Parathyroid adenoma (tissue), 2 donors: ENCODE measurements at regions not wholly inside any gene's neighbourhood (a gene's known extent, or its start where the extent isn't known, plus 50 kb on each side); places are given as distances from the start of the nearest gene placed in this dataset.

Experiments
- H2AFZ ChIP-seq: fragments of 300-600 bp; sonication (generic); one replicate; pipeline ENCODE4 v1.7.0; 2017; ENCODE audit warnings: antibody characterized with exemption, mild to moderate bottlenecking
- H3K27ac ChIP-seq: fragments of 300-600 bp; sonication (generic); one replicate; pipeline ENCODE4 v1.7.0; 2017
- H3K27me3 ChIP-seq: fragments of 300-600 bp; sonication (generic); one replicate; pipeline ENCODE4 v1.7.0; 2017; ENCODE audit warnings: low read length; ENCODE audit not compliant: control insufficient read depth, insufficient read depth
- H3K36me3 ChIP-seq: fragments of 300-600 bp; sonication (generic); one replicate; pipeline ENCODE4 v1.7.0; 2017; ENCODE audit warnings: low read length; ENCODE audit not compliant: control insufficient read depth, insufficient read depth
- H3K4me1 ChIP-seq: fragments of 300-600 bp; sonication (generic); one replicate; pipeline ENCODE4 v1.7.0; 2017; ENCODE audit warnings: control low read depth
- H3K4me2 ChIP-seq: fragments of 300-600 bp; sonication (generic); one replicate; pipeline ENCODE4 v1.7.0; 2017; ENCODE audit warnings: low read length
- H3K4me3 ChIP-seq: fragments of 300-600 bp; sonication (generic); one replicate; pipeline ENCODE4 v1.7.0; 2017; ENCODE audit warnings: low read depth, low read length
- H3K79me2 ChIP-seq: fragments of 300-600 bp; sonication (generic); one replicate; pipeline ENCODE4 v1.7.0; 2017; ENCODE audit warnings: control low read depth
- H3K9ac ChIP-seq: fragments of 300-600 bp; sonication (generic); one replicate; pipeline ENCODE4 v1.7.0; 2017; ENCODE audit warnings: mild to moderate bottlenecking
- H3K9me3 ChIP-seq: fragments of 300-600 bp; sonication (generic); one replicate; pipeline ENCODE4 v1.7.0; 2017; ENCODE audit warnings: low read length; ENCODE audit not compliant: control insufficient read depth
- CTCF ChIP-seq: fragments of 300-600 bp; sonication (generic); IDR thresholded peaks from one replicate; pipeline ENCODE4 v1.7.0; 2017; ENCODE audit warnings: antibody characterized with exemption, mild to moderate bottlenecking
- donor health status: primary hyperparathyroidism.

- no peak overlapping the region for H3K4me2 ChIP-seq
- no peaks in the 10 kb centered on the region for H3K9me3 ChIP-seq
- H3K4me3 ChIP-seq: no peak overlapping the region
- no peak overlapping the region for H3K9ac ChIP-seq
- H3K36me3 ChIP-seq: no peaks in the 10 kb centered on the region
- no peak overlapping the region for H3K27ac ChIP-seq
- H2AFZ ChIP-seq: no peak overlapping the region
- H3K79me2 ChIP-seq: no peaks in the 10 kb centered on the region
- H3K4me1 ChIP-seq: no peaks in the 10 kb centered on the region
- no peak for TF ChIP-seq CTCF
- H3K27me3 ChIP-seq: no peaks in the 10 kb centered on the region
These were observed 89.4 kb downstream of the MTX3 start for GRCh38 chr5:79901631-79902030.

GRCh38 chr5:79898611-79899010, 92.5 kb downstream of the MTX3 start:
- Histone ChIP-seq H3K9ac (no peak overlapping the region), H3K27me3 (no peaks in the 10 kb centered on the region), H3K9me3 (no peaks in the 10 kb centered on the region), H3K79me2 (no peaks in the 10 kb centered on the region), H3K4me1 (no peaks in the 10 kb centered on the region), H3K4me3 (no peak overlapping the region), H2AFZ (no peak overlapping the region), H3K4me2 (no peak overlapping the region), H3K27ac (no peak overlapping the region), H3K36me3 (no peaks in the 10 kb centered on the region)
- no peak for TF ChIP-seq CTCF

DNA sequence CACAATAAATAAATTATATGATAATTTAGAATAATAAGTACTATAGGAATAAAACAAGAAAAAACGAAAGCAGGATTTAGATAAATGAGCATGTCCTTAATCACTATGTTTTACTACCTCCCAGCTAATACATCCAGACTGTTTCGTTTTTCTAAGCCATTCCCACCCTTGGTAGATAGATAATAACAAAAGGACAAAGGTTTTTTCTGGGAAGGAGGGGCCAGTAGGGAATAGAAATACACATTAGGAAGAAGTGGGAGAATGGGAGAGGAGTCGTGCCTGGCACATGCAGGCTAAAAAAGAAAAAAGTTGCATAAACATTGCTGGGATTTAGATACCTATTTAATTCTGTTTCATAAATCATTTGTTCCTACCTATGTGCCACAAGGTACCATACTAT, 97.1 kb downstream of the MTX3 start:
- Histone ChIP-seq H3K36me3 (no peaks in the 10 kb centered on the region), H3K27ac (no peak overlapping the region), H3K4me2 (no peak overlapping the region), H3K9me3 (no peaks in the 10 kb centered on the region), H3K4me3 (no peak overlapping the region), H3K79me2 (no peaks in the 10 kb centered on the region), H3K9ac (no peak overlapping the region), H3K27me3 (no peaks in the 10 kb centered on the region), H2AFZ (no peak overlapping the region), H3K4me1 (no peaks in the 10 kb centered on the region)
- TF ChIP-seq CTCF: no peak

GRCh38 chr5:79893485-79893884, 97.6 kb downstream of the MTX3 start:
- TF ChIP-seq CTCF: no peak
- Histone ChIP-seq H3K4me3 (no peak overlapping the region), H3K27me3 (no peaks in the 10 kb centered on the region), H3K9ac (no peak overlapping the region), H3K79me2 (no peaks in the 10 kb centered on the region), H3K27ac (no peak overlapping the region), H2AFZ (no peak overlapping the region), H3K4me1 (no peaks in the 10 kb centered on the region), H3K9me3 (no peaks in the 10 kb centered on the region), H3K4me2 (no peak overlapping the region), H3K36me3 (no peaks in the 10 kb centered on the region)

DNA sequence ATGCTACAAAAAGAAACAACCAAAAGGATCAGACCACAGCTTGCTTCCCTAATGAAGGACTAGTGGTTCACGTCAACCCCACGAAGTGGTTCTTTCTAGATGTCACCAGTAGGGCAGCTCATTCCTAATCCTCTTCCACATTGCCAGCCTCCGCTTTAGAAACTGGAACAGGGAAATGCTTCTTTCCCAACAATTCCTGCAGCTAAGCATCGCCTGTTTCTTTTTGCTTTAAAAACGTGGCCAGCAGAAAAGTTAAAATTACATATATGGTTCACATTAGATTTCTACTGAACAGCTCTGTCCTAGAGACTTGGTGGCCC, 100.2 kb downstream of the MTX3 start:
- no peak overlapping the region for H3K27ac ChIP-seq

More for the DNA sequence above, 100.2 kb downstream of the MTX3 start:
- no peaks in the 10 kb centered on the region for H3K27me3 ChIP-seq
- no peaks in the 10 kb centered on the region for H3K4me1 ChIP-seq
- H3K4me2 ChIP-seq: no peak overlapping the region
- no peak overlapping the region for H3K9ac ChIP-seq
- H3K36me3 ChIP-seq: no peaks in the 10 kb centered on the region
- H3K9me3 ChIP-seq: no peaks in the 10 kb centered on the region
- TF ChIP-seq CTCF: no peak
- H3K79me2 ChIP-seq: no peaks in the 10 kb centered on the region
- no peak overlapping the region for H2AFZ ChIP-seq
- no peak overlapping the region for H3K4me3 ChIP-seq
